HTR-8/SVneo (cell line): ENCODE measurements at regions not wholly inside any gene's neighbourhood (a gene's known extent, or its start where the extent isn't known, plus 50 kb on each side); places are given as distances from the start of the nearest gene placed in this dataset.
A peak's percentile ranks its signal among the peaks of the same experiment; 100 is the strongest.
"Not testable (repeated sequence)": the region's sequence is repeated elsewhere in the genome, so short reads cannot be mapped to it uniquely, and the experiment has no call there.

ENCODE experiments used
- DNase-seq: peaks from one replicate; pipeline ENCODE4 v3.0.0; 2011; ENCODE audit warnings: low spot score, mixed read lengths; ENCODE audit not compliant: insufficient read length
- FAIRE-seq: peaks from 2 replicates; lab custom pipeline; 2011; peaks lifted over from hg19 to GRCh38; lab: Jason Lieb, UNC

DNA sequence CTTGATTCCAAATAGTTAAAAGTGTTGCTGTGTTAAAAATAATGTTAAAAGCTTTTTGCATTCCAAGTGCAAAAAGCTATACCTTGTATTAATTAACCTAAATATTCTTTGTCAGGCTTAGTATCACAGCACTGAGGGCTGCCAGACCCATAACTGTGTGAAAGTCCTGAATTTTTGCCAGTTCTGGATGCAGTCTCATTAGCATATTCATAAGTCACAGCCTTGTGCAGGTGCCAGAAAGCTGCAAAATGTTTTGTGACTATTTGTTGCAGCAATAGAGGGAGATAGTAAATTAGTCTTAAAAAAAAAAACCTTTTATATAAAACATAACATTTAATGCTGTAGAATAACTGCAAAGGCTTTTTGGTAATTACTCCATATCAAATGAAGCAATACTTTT lies 56.6 kb downstream of the SLITRK1 start:
- FAIRE-seq (no peak), DNase-seq (no peak)

GRCh38 chr13:83824560-83824959 lies 57.7 kb downstream of the SLITRK1 start:
- FAIRE-seq, result no peak
- DNase-seq, result no peak

- DNase-seq (no peak), FAIRE-seq (no peak)
Measured at GRCh38 chr13:83824120-83824519, 58.2 kb downstream of the SLITRK1 start.

GRCh38 chr13:83819611-83820010 lies 62.7 kb downstream of the SLITRK1 start:
- FAIRE-seq, result no peak

DNA sequence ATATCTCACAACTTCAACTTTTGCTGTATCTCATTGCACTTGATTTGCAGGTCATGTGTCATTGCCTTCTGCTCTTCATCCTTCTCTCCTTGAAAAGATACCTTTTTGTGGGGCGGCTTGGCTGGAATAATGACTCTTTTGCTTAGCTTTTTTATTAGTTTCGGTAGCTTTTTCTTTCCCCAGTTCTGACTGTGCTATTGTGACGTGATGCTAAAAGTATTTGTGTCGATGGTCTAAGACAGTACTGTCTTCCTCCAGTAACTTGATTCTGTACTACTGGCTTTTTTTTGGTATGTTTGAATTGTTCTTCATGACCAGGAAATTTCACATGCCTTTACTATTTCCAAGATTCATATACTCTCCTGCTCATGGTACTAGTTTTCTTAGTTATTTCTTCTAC lies 63.1 kb downstream of the SLITRK1 start:
- no peak for FAIRE-seq
- DNase-seq, result no peak

More at GRCh38 chr13:83819611-83820010, 62.7 kb downstream of the SLITRK1 start:
- no peak for DNase-seq

DNA sequence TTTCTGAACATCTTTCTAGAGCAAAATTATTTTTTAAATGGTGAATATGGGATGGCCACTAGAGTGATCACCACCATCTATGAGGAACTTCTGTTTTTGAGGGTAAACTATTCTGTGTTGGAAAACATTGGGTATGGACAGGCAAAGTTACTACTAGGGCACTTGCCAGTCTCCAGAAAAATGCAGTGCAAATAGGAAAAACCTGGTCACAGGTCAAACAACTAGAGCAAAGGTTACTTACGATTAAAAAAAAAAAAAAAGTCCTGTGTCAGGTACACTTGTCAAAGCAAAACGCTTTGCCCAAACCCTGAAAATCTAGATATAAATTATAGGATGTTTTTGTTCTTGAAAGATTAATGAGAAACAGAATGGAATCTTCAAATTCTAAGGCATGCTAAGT lies 66.2 kb downstream of the SLITRK1 start:
- DNase-seq (no peak), FAIRE-seq (no peak)

DNA sequence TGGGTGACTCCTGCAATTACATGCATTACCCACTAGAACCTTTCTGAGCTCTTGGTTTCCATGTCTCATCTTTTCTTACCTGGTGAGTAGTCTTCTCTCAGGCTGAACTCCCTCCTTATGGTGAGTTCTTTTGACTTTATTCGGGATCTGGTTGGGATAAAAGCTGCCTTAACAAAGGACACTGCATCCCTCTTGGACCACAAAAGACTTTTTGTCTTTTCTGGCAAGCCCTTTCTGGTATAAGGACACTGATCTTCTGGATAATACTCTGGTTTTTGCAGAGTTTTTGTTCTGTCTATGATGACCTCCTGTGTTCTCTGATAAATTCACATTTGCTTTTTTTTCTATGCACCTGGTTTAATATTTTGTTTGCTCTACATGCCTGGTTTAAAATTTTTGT lies 66.7 kb downstream of the SLITRK1 start:
- no peak for FAIRE-seq
- DNase-seq, result no peak

GRCh38 chr13:83810136-83810535 lies 72.1 kb downstream of the SLITRK1 start:
- FAIRE-seq, result no peak
- DNase-seq, result no peak

- no peak for DNase-seq
- FAIRE-seq, result no peak
Measured at GRCh38 chr13:83804356-83804962, 77.8 kb downstream of the SLITRK1 start.

DNA sequence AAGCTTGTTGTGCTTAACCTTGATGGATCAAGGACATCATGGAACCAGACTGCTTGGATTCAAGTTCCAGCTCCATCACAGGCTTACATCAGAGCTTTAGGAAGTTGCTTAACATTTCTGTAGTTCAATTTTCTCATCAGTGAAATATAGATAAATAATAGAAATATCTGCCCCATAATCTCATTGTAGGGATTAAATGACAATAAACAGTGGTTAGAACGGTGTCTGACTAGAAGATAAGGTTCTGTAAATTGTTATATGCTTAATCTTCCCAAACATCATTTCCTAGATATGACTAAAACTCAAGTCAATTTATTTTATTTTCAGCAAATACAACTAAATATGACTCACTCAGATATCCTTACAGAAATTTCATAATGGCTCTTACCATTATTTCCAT lies 83.5 kb downstream of the SLITRK1 start:
- DNase-seq (peak; percentile 2), FAIRE-seq (no peak)

DNA sequence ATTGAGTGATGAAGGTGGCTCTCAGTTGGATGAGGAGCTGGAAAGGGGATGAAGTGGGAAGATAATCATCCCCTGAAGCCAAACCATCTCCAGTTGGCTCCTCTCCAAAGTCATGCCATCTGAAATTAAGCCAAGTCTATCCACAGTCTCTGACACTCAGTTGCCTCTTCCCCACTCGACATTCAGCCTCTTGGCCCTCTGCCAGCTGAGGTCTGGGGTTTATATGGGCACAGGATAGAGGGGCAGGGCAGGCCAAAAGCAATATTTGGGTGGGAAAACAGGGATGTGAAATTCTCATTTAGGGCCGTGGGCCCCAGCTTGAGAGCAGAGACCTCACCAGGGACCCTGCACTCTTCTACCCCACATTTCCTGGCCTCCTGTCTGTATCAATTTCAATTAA lies 85.9 kb downstream of the SLITRK1 start:
- no peak for DNase-seq
- FAIRE-seq, result no peak

DNA sequence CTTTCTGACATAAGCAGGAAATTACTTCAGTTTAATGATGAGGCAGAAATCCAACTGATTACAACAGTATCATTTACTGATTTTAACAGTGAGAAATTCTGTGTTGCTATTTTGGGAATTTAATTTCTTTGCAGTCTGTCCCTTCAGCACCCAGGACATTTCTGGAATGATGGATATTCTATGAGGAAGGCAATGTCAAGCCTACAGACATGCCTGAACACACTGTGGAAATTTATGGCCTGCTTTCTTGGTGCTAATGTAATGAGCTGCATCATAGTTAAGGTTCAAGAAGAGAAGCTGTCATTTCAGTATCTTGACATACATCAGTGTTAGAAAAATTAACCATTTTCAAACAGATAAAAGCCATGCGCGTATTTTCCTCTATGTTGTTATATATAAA lies 87.7 kb downstream of the SLITRK1 start:
- FAIRE-seq, result no peak

DNA sequence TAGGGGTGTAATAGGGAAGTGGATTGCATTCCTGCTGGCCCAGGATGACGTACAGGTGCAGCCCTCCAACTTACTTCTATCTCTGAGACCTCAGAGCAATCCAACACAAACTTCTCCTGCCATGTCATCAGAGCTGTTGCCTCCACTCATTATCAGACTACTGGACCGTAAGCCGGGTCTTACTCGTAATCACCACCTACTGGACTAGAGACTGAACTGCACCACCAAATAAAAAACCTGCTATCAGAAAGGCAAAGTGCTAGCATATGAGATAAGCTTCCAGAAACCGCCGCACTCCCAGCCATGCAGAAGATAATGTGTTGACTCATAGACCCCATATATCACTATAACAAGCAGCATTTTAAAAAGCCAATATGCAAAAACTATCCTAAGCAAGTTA lies 102.0 kb downstream of the SLITRK1 start:
- DNase-seq (no peak), FAIRE-seq (no peak)

More for the DNA sequence above, 87.7 kb downstream of the SLITRK1 start:
- DNase-seq, result no peak

DNA sequence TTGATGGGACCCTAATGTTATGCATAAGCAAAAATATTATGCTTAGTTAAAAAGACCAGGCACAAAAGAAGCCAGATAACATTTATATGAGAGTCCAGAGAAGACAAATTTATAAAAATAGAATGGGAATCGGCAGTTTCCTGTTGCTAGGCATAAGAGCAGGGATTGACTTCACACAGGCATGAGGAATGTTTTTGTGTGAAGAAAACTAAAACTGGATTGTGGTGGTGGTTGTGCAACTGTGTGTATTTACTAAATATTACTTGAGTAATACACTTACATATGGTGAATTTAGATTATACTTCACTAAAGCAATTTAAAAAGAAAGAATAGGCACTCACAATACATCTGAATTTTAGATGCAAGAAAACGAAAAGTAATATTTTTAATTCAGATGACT lies 108.3 kb downstream of the SLITRK1 start:
- FAIRE-seq (no peak), DNase-seq (no peak)

DNA sequence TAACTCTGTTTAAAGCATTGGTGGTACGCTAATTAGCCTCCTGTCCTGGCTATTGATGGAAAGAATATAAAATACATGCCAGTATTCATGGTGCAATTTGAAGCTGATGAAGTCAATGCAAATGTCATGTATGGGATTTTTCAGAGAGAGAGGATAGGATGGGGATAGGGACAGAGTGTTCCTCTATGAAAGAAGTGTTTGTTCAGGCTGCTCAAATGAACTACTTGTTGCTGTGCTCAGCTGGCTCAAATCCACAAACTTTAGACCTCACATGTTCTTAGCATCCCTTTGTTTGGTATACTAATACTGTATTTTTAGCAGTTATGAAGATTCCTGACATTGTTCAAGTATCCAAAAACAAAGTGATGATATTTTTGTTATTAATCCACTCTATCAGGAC lies 116.5 kb downstream of the SLITRK1 start:
- FAIRE-seq (no peak), DNase-seq (no peak)

GRCh38 chr13:83761631-83762030 lies 120.6 kb downstream of the SLITRK1 start:
- no peak for FAIRE-seq
- no peak for DNase-seq

DNA sequence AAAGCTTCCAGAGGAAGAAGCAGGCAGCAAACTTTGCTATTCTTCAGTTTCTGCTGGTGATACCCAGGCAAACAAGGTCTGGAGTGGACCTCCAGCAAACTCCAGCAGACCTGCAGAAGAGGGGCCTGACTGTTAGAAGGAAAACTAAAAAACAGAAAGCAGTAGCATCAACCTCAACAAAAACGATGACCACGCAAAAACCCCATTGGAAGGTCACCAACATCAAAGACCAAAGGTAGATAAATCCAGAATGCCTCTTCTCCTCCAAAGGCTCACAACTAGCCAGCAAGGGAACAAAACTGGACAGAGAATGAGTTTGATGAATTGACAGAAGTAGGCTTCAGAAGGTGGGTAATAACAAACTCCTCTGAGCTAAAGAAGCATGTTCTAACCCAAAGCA lies 127.1 kb downstream of the SLITRK1 start:
- not testable (repeated sequence) for DNase-seq, FAIRE-seq

GRCh38 chr13:83753912-83754624 lies 128.2 kb downstream of the SLITRK1 start:
- no peak for DNase-seq
- FAIRE-seq, result peak; percentile 20

DNA sequence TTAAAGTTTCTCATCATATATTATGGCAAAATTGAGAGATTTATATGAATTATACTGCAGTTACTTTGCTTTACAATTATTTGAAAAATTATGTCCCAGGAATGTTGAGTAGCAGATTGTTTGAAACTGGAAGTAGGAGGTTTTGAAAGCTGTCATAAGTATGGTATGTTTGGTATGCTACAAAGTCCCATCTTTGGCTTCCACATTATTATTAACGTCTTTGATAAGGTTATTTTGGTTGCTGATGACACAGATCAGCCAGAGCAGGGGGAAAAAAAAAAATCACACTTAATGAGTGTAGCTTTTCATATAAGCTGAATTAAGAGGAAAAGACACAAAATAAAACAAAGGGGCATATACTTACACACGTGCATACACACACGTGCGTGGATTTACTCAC lies 130.1 kb downstream of the SLITRK1 start:
- no peak for FAIRE-seq
- peak; percentile 21 for DNase-seq

DNA sequence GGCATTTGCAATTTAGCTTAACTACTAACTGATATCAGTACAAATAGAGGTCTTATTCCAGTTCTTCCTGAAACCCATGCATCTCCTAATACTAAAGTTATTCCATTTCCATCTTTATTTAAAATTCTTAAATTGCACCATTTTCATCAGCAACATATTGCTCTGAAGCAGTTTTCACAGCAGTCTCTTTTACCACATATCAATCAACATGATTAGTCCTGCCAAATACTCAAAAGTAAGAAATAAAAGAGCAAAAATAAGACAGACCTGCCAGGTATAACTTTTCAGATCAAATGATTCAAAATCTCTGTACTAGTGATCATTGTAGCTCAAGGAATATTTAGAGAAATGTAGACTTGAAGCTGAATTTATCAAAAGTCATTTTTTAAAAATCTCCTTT lies 141.7 kb downstream of the SLITRK1 start:
- no peak for DNase-seq
- FAIRE-seq, result no peak

DNA sequence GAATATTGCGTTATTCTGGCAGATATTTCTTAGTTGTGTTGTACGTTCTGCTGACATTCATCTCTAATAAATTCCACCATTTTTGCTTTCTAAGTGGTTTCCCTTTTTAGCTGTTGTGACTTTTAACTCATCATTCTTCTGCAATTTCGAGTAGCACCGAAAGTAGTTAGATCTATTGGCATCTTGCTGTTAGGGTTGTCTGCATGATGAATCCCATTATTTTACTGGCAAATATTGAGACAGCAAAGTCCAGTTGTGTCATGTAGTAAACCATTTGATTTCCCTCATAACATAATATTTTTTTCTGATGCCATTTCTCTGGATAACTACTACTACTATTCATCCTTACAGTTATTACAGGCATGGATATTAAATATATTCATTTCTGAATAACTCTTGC lies 143.9 kb downstream of the SLITRK1 start:
- FAIRE-seq, result no peak

DNA sequence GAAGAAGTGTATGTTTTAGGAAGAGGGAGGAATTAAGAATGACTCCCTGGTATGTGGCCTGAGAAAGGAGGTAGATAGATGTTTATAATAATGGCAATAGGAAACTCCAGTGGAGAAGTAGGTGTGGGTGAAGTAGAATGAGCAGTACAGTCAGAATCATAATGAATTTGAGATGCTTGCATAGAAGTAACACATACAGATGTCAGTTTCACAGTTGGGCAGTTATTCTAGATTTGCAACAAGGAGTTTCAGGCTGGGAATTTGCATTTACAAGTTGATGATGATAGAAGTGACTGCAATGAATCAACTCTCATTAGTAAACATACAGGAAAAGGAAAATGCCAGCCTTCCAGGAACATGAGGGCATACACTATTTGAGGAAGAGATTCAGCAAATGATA lies 149.0 kb downstream of the SLITRK1 start:
- no peak for FAIRE-seq

More for the DNA sequence above, 143.9 kb downstream of the SLITRK1 start:
- DNase-seq, result no peak

More for the DNA sequence above, 149.0 kb downstream of the SLITRK1 start:
- no peak for DNase-seq
